ENCODE measurements at regions not wholly inside any gene's neighbourhood (a gene's known extent, or its start where the extent isn't known, plus 50 kb on each side); places are given as distances from the start of the nearest gene placed in this dataset.

- no peaks in the 10 kb centered on the region for H3K9me3 ChIP-seq (ENCODE audit: control insufficient read depth, insufficient read depth, low read length)
- WGBS (ENCODE audit: insufficient coverage), result no CpG with 5 or more reads among the region's 1 CpG
- no peaks in the 10 kb centered on the region for H3K4me1 ChIP-seq (ENCODE audit: control insufficient read depth, insufficient read depth, low read length)
- Mint-ChIP-seq H3K9me3 (no peaks in the 10 kb centered on the region), H3K4me3 (no peak overlapping the region), H3K27me3 (ENCODE audit: low read depth in 2 of 2) (peaks cover 14% of the 10 kb centered on the region in 2 donors), H3K36me3 (no peaks in the 10 kb centered on the region), H3K27ac (no peak overlapping the region), H3K4me1 (no peaks in the 10 kb centered on the region)
- no peak overlapping the region for H3K27ac ChIP-seq (ENCODE audit: low read length)
- ATAC-seq (no peak), DNase-seq (no peak)
- no peaks in the 10 kb centered on the region for H3K36me3 ChIP-seq (ENCODE audit: control insufficient read depth, insufficient read depth, low read length)
- no peak overlapping the region for H3K4me3 ChIP-seq (ENCODE audit: low read length)
- no peaks in the 10 kb centered on the region for H3K27me3 ChIP-seq (ENCODE audit: control insufficient read depth, insufficient read depth, low read length)
- TF ChIP-seq, protein P1, sequence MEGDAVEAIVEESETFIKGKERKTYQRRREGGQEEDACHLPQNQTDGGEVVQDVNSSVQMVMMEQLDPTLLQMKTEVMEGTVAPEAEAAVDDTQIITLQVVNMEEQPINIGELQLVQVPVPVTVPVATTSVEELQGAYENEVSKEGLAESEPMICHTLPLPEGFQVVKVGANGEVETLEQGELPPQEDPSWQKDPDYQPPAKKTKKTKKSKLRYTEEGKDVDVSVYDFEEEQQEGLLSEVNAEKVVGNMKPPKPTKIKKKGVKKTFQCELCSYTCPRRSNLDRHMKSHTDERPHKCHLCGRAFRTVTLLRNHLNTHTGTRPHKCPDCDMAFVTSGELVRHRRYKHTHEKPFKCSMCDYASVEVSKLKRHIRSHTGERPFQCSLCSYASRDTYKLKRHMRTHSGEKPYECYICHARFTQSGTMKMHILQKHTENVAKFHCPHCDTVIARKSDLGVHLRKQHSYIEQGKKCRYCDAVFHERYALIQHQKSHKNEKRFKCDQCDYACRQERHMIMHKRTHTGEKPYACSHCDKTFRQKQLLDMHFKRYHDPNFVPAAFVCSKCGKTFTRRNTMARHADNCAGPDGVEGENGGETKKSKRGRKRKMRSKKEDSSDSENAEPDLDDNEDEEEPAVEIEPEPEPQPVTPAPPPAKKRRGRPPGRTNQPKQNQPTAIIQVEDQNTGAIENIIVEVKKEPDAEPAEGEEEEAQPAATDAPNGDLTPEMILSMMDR (IDR thresholded peaks at IDR 0.05), result no peak
- intact Hi-C loops (cut with micrococcal nuclease), result no loop called here
These were observed 350.8 kb downstream of the EFNA5 start for GRCh38 chr5:107319901-107320300.

GRCh38 chr5:107314330-107314729, 356.4 kb downstream of the EFNA5 start:
- 100% methylated on average over 3 of the region's 3 CpGs for WGBS (ENCODE audit: insufficient coverage)
- H3K9me3 Mint-ChIP-seq, result no peaks in the 10 kb centered on the region
- intact Hi-C loops (cut with micrococcal nuclease), result no loop called here

DNA sequence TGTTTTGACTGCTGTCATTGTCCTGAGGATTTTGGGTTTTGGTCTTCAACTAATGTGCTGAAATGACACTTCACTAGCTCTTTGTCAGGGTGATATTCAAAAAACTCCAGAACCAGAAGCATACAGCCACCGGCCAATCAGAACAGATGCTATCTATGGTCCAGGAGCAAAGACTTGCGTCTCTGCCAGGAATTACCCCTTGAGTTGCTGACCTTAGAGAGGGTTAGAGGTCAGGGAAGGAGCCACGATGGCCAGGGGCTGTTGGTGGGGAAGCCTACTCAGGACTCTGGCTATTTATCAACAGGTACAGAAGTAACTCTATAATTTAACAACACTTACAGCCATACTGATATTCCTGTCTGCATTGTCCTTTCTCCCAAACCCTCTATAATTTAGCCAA, 356.8 kb downstream of the EFNA5 start:
- Histone ChIP-seq H3K4me3 (ENCODE audit: low read length) (no peak overlapping the region), H3K4me1 (ENCODE audit: control insufficient read depth, insufficient read depth, low read length) (no peaks in the 10 kb centered on the region), H3K36me3 (ENCODE audit: control insufficient read depth, insufficient read depth, low read length) (no peaks in the 10 kb centered on the region), H3K27me3 (ENCODE audit: control insufficient read depth, insufficient read depth, low read length) (no peaks in the 10 kb centered on the region), H3K9me3 (ENCODE audit: control insufficient read depth, insufficient read depth, low read length) (no peaks in the 10 kb centered on the region), H3K27ac (ENCODE audit: low read length) (no peak overlapping the region)
- intact Hi-C loops (cut with micrococcal nuclease), result no loop called here
- H3K4me3 Mint-ChIP-seq, result no peak overlapping the region
- no peak overlapping the region for H3K27ac Mint-ChIP-seq
- 89% methylated on average over 3 of the region's 3 CpGs for WGBS (ENCODE audit: insufficient coverage)
- H3K36me3 Mint-ChIP-seq, result no peaks in the 10 kb centered on the region
- no peak for ATAC-seq
- H3K27me3 Mint-ChIP-seq (ENCODE audit: low read depth in 2 of 2), result peaks cover 14 to 17% of the 10 kb centered on the region in 2 donors
- TF ChIP-seq, protein P1 (IDR thresholded peaks at IDR 0.05), result no peak
- no peaks in the 10 kb centered on the region for H3K9me3 Mint-ChIP-seq
- no peaks in the 10 kb centered on the region for H3K4me1 Mint-ChIP-seq
- DNase-seq, result no peak

More at GRCh38 chr5:107314330-107314729, 356.4 kb downstream of the EFNA5 start:
- DNase-seq (no peak), ATAC-seq (no peak)
- peaks cover 14 to 17% of the 10 kb centered on the region in 2 donors for H3K27me3 Mint-ChIP-seq (ENCODE audit: low read depth in 2 of 2)
- Histone ChIP-seq H3K27me3 (ENCODE audit: control insufficient read depth, insufficient read depth, low read length) (no peaks in the 10 kb centered on the region), H3K9me3 (ENCODE audit: control insufficient read depth, insufficient read depth, low read length) (no peaks in the 10 kb centered on the region), H3K36me3 (ENCODE audit: control insufficient read depth, insufficient read depth, low read length) (no peaks in the 10 kb centered on the region), H3K4me3 (ENCODE audit: low read length) (no peak overlapping the region), H3K4me1 (ENCODE audit: control insufficient read depth, insufficient read depth, low read length) (no peaks in the 10 kb centered on the region), H3K27ac (ENCODE audit: low read length) (no peak overlapping the region)
- H3K4me3 Mint-ChIP-seq, result no peak overlapping the region
- no peaks in the 10 kb centered on the region for H3K4me1 Mint-ChIP-seq
- no peak overlapping the region for H3K27ac Mint-ChIP-seq
- H3K36me3 Mint-ChIP-seq, result no peaks in the 10 kb centered on the region
- TF ChIP-seq, protein P1 (IDR thresholded peaks at IDR 0.05), result no peak

GRCh38 chr5:107313098-107313497, 357.6 kb downstream of the EFNA5 start:
- Histone ChIP-seq H3K27ac (ENCODE audit: low read length) (no peak overlapping the region), H3K36me3 (ENCODE audit: control insufficient read depth, insufficient read depth, low read length) (no peaks in the 10 kb centered on the region), H3K4me3 (ENCODE audit: low read length) (no peak overlapping the region), H3K27me3 (ENCODE audit: control insufficient read depth, insufficient read depth, low read length) (no peaks in the 10 kb centered on the region), H3K9me3 (ENCODE audit: control insufficient read depth, insufficient read depth, low read length) (no peaks in the 10 kb centered on the region), H3K4me1 (ENCODE audit: control insufficient read depth, insufficient read depth, low read length) (no peaks in the 10 kb centered on the region)
- H3K36me3 Mint-ChIP-seq, result no peaks in the 10 kb centered on the region
- H3K4me1 Mint-ChIP-seq, result no peaks in the 10 kb centered on the region
- intact Hi-C loops (cut with micrococcal nuclease), result no loop called here
- TF ChIP-seq, protein P1 (IDR thresholded peaks at IDR 0.05), result no peak
- H3K27ac Mint-ChIP-seq, result no peak overlapping the region
- 97% methylated on average over 3 of the region's 3 CpGs for WGBS (ENCODE audit: insufficient coverage)
- DNase-seq (no peak), ATAC-seq (no peak)
- H3K27me3 Mint-ChIP-seq (ENCODE audit: low read depth in 2 of 2), result peaks cover 14% of the 10 kb centered on the region in 2 donors
- H3K9me3 Mint-ChIP-seq, result no peaks in the 10 kb centered on the region
- H3K4me3 Mint-ChIP-seq, result no peak overlapping the region

Measured in natural killer cell (primary cell).